Fibroblast of skin of right quadriceps (primary cell): ENCODE measurements at regions not wholly inside any gene's neighbourhood (a gene's known extent, or its start where the extent isn't known, plus 50 kb on each side); places are given as distances from the start of the nearest gene placed in this dataset.
"Not testable (repeated sequence)": the region's sequence is repeated elsewhere in the genome, so short reads cannot be mapped to it uniquely, and the experiment has no call there.

Source experiments
- DNase-seq: peaks from one replicate; pipeline ENCODE4 v3.0.0-alpha.2; 2013

DNA sequence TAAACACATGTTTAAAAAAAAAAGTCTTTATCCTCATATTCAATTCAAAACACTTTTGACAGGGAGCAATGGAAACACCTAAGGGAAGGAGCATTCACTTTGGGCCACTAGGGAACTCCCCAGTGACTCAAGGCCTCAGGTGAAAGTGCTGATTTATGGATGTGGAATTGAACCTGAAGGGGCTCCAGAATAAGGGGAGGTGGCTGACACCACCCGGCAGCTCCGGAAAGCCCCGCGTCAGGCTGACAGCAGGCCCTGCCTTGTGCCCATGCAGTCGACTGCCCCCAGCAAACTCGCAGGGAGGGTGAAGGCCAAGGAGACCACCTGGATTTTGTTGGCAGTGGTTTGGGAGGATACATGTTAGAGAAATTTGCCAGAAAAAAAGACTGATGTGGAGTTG is 275.3 kb upstream of the NCKAP5 start:
- DNase-seq = no peak

DNA sequence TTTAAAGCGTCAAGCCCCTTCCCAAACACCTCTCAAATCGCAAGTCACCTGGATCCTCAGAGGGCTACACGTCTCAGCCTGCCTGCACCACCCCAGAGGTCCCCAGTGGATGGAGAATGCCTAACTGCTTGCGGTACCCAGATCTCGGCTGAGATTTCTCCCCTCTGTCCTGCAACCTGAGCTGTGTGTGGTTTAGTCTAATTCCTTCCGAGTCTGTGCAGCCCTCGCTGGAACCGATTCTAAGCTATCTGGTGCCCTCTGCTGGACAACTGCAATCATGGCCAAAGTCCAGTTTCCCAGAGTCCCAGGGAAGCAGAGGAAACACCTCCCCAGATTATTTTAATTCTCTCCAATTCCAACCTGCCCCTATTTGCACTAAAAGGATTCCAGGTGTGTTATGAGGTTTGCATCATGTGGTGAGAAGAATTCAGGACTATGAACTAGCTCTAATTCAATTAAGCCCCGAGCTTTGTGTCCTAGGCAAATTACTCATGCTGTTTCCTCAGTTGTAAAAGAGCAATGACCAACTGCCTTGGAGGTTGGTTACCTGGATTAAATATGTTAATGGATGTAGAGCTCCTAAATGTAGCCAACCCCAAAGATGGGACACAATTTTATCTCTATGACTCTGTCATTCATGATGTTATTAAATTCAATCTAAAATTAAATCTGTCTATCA is 276.1 kb upstream of the NCKAP5 start:
- DNase-seq = peak; percentile 83

DNA sequence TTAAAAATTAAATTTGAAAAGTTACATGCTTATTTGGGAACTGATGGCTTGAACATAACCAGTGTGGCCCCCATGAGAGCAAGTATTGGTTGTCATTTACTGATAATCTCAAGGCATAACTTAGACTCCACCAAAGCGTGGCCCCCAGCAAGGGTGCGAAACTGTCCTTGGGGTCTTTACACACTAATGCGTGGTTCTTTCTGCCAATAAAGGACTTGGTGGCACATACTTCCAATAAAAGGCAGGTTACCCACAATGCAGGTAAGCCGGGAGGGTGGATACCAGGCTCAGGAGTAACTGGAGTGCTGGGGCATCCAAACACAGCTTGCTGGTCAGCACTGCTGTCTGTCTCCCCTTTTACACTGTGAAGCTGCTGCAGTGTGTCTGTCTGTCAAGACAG is 278.2 kb upstream of the NCKAP5 start:
- DNase-seq = no peak

DNA sequence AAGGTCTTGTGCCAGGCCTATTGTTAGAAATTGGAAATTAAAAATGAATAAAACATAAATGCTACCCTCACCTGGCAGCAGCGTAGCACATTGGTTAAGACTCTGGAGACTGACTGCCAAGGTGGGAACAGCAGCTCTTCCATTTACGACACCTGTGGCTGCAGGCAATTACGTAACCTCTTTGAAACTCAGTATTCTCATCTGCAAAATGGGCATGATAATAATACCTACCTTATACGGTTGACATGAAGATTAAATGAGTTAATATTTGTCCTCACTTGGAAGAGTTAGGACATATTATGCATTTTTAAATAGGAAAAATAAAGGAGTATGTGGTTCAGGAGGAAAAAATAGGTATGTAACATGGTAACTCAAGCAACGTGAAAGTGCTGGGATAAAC is 279.3 kb upstream of the NCKAP5 start:
- no peak for DNase-seq

DNA sequence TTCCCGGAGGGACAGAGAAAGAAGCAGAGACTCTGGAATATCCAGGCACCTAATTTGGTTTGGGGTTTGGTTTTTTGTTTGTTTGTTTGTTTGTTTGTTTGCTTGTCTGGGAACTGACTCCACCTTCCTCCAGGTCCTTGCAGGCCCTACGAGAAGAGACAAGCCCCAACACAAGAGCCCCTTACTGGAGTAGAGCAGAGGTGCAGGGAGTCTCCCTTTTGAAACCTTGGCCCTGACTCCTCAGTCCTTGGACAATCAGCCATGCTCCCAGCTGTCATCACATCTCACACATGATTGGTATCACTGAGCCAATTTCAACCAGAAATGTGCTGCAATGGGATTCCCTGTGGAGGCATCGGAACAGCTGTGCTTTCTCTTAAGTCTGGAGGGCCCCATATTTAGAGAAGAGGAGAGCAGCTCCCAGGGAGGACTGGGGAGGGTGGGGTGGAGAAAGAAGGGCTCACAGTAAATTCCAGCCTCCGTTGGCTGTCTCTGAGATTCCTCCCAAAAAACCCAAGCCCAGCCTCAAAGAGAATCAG is 279.9 kb upstream of the NCKAP5 start:
- no peak for DNase-seq

DNA sequence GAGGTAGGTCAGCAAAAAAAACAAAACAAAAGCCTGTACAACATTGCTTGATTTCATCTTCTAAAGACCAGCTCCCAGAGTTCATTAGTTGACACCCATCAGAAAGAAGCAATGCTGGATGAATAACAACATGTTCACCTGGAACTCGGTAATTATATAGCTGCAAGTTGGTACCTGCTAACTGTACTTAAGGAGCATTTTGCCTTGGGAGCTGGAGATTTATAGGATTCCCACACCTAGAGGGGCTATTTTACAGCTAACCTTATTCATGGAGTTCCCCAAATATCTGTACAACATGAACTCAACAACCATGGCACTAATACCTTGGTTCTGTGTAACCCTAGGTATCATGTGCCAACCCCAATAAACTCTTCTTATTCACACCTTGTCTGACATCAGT is 281.1 kb upstream of the NCKAP5 start:
- DNase-seq = no peak

DNA sequence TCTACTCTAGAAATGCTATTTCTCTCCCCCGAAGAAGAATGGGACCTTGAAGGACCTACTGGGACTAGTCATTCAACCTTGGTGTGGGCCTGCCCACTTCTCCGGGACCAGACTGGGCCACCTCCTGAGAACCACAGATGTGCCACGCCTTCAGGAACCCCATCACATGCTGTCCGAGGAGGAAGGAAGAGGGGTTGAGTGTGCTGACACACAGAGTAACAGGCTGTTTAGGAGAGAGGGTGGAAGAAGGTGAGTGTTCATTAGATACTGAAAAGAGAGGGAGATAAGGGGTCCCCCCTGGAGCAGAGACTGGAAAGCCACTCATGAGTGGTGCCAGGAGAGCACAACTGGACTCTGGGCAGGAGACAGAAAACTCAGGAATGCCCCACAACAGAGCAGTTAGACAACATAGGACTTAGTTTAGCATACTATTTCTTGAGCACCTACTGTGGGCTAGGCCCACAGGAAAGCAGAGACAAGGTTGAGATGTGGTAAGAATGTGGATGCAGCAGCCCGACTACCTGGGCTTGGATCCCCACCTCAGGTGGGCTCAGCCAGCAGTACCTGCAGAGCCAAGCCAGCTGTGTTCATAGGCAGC is 286.4 kb upstream of the NCKAP5 start:
- no peak for DNase-seq

DNA sequence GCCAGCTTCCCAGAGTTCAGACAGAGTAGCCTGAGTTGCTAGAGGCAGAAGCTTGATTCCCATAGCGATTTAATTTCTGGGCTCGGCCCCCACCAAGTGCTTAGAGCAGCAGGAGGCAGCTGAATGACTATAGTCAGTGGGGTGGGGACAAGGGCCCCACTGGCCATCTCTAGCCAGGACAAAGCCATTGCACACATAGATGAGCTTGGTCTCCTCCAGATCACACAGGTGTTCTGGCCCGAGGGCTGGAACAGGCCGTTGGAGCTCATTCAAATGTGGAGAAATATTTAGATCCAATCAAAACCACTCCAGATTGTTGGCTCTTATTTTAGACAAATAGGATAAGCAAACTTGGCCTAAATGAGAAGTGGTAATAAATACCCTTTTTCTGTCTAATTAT is 287.3 kb upstream of the NCKAP5 start:
- no peak for DNase-seq

DNA sequence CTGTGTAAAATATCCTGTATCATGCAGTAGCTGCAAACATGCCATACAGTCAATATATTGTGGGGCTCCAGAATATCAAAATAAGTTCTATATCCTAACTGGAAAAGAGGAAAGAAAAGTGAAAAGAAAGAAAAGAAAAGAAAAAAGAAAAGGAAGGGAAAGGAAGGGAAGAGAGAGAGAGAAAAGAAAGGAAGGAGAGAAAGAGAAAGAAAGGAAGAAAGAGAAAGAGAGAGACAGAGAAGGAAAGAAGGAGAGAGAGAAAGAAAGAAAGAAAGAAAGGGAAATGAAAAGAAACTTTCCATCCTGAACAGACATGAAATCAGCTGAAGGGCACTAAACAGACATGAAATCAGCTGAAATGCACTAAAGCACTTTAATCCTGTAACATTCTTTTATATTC is 288.4 kb upstream of the NCKAP5 start:
- DNase-seq = no peak

DNA sequence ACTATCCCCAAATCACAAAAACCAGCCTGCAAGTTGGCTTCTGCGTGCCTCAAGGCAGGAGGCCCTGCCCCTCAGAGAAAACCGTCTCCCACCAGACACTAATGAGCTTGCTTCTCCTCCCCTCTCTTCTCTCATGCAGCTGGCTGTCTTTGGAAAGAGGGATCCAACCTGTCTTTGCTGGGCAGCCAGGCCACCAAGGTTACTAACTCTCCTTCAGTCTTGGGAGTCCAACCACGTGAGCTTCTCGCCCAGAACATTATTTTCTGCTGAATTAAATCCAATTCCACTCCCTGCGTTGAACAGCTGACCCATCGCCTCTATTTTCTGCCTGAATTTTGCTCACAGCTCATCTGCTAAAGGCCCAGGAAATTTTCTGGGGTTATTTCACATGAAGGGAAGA is 291.3 kb upstream of the NCKAP5 start:
- no peak for DNase-seq

DNA sequence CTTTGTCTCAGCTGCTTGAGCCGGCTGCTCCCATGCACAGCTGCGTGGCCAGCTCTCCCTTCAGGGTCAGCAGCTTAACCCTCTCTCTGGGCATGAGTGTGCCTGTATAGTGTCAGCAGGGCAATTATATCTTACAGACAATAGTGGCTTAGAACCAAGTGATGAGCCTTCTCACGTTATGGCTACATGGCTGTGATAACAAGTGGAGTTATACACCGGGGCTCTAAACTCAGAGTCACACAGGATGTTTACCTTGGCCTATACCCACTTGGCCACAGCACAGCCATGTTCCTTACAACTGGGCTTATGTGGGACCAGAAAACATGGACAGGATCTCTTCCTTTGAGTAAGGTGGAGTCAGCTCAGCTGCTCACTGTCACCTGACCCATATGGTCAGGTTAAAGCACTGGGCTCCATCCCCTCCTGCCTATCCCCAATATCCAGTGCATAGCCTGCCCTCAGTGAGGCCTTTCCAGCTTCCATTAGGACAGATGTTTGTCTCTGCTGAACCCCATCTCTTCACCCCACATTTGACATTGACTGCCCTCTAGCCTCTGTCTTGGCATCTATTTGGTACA is 294.2 kb upstream of the NCKAP5 start:
- no peak for DNase-seq

DNA sequence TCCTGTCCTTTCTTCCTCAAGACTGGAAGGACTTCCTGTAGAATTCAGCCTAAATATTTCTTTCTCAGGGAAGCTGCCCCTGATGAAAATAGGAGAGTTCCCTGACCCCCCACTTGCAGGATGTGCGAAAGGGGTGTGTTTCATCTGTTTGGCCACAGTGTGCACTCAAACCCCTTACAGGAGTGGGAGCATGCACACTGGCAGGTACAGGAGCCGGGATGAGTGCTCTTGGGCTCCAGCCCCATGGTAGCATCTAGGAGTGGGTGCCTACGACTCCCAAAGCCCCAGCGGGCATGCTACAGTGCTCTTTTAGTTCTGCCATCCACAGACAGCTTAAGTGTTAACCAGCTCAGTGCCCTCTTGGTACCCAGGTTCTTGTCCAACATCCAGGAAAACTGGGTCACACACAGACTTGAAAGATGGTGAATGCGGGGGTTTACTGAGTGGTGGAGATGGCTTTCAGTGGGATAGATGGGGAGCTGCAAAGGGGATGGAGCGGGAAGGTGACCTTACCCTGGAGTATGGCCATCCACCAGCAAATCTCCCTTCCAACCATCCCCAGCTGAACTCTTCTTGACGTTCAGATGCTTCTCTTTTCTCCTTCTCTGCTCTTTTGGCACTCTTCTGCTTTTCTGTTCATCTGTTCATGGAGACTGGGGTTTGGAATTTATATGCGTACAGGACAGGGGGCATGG is 295.0 kb upstream of the NCKAP5 start:
- DNase-seq = no peak

DNA sequence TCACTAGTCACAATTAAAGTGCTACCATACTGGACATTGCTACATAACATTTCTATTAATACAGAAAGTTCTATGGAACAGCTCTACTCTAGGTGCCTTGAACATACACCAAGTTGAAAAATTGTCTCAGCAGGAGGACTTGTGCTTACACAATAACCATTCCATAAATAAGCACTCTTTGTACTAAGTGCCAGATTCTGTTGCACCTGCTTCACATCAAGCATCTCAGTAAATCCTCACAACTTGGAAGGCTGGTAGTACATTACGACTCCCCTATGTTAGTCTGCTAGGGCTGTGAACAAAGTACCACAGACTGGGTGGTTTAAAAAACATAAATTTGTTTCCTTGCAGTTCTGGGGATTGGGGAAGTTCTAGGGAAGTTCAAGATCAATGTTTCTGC is 296.9 kb upstream of the NCKAP5 start:
- no peak for DNase-seq

DNA sequence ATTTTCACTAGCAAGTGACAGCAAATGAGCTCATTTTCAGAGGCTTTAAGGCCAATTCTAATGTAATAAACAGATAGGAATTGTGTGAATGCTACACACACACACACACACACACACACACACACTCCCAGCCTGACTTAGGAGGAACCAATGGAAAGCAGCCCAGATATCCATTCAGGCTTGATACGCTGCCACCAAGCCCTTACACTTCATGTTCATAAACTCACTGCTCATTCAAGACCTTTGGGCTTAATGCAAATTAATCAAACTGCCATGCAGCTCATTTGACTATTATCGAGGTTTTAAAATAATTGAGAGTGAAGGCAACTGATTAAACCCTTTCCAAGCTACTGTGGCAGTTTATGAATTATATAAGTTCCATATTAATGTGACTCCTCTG is 298.9 kb upstream of the NCKAP5 start:
- DNase-seq = no peak

DNA sequence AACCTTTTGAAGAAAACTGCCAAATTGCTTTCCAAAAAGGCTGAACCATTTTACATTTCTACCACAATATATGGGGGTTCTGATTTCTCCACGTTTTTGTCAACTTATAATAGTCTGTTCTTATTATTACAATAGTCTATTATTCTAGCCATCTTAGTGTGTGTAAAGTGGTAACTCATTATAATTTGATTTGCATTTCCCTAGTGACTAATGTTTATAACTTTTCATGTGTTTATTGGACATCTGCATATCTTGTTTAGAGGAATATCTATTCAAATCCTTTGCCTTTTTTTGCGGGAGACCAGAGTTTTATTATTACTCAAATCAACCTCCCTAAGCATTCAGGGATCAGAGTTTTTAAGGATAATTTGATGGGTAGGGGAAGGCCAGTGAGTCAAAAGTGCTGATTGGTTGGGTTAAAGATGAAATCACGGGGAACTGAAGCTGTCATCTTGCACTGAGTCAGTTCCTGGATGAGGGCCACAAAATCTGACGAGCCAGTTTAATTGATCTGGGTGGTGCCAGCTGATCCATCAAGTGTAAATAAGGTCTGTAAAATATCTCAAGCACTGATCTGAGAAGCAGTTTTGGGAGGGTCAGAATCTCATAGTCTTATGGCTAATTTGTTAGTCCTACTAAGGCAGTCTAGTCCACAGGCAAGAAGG is 303.4 kb upstream of the NCKAP5 start:
- peak; percentile 11 for DNase-seq

DNA sequence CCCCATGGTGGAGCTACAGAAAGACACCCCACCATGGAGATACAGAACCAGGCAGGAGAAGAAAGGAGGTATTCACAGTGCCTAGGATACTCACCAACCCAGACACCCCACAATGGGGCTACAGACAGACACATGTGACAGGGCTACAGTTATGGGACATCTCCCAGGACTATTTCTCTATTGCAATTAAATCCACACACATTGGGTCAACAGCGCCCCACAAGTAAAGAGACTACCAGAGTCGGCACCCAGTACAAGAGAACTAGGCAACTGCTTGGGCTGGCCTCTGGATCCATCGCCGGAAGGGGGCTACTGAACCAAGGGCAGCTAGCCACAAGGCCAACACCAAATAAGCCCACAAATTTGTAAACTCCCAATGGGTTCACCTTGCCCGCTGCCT is 310.1 kb upstream of the NCKAP5 start:
- no peak for DNase-seq

DNA sequence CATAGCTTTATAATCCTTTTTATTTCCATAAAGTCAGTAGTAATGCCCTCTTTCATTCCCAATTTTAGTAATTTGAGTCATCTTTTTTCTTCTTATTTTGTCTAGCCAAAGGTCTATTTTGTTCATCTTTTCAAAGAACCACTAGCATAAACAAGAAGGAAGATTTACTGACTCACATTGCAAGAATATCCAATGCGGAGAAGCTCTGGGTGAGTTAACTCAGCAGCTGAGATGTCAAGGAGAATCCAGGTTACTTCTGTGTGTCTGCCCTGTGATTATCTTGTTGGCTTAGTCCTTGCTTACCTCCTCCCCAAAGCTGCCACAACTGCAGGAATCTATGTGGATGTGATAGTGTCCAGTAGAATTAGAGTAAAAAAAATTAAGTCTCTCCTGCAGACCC is 311.4 kb upstream of the NCKAP5 start:
- DNase-seq = no peak

DNA sequence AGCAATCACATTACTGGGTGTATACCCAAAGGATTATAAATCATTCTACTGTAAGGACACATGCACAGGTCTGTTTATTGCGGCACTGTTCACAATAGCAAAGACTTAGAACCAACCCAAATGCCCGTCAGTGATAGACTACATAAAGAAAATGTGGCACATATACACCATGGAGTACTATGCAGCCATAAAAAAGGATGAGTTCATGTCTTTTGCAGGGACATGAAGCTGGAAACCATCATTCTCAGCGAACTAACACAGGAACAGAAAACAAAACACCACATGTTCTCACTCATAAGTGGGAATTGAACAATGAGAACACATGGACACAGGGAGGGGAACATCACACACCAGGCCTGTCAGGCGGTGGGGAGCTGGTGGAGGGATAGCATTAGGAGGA is 313.9 kb upstream of the NCKAP5 start:
- DNase-seq = not testable (repeated sequence)

DNA sequence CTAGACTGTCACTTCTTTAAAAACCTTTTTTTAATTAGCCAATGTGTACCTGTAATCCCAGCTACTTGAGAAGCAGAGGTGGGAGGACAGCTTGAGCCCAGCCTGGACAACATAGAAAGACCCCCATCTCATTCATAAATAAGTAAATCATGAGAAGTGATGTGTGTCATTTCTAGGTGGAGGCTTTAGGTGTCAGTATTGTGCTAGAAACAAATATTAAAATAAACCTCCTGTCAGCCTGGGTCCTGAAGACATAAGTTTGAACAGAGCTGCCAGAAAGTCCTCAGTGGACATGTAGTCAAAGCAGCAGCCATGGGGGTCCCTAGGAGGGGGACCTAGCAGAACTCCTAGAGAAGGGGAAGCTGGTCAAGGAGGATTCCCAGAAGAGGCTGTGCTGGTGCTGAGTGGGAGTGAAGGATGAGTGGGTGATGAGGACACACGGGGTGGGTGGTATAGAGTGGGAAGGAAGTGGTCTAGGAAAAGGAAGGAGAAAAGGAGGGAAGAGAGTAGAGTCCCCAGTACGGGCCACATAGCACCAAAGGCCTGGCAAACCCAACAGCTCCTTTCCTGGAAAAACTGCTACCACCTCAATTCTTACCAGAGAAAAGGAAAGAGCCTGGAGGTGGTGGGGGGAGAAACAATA is 316.6 kb upstream of the NCKAP5 start:
- peak; percentile 5 for DNase-seq

DNA sequence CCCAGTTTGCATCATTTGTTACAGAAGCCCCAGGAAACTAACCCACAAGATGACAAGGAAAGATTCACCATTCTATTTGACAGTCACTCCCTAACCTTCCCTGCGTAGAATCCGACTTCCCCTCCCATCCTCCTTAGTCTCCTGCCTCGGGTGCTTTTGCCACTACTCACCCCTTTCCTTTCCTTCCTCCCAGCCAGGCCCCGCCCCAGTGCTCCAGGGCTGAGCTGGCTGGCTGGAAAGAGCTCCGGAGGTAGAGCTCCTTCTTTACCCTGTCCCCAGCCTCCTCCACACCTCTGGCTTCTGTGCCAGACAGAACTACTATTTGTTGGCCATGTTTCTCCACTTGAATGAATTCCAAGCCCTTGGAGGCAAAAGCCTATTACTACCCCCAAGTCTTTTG is 317.6 kb upstream of the NCKAP5 start:
- no peak for DNase-seq

DNA sequence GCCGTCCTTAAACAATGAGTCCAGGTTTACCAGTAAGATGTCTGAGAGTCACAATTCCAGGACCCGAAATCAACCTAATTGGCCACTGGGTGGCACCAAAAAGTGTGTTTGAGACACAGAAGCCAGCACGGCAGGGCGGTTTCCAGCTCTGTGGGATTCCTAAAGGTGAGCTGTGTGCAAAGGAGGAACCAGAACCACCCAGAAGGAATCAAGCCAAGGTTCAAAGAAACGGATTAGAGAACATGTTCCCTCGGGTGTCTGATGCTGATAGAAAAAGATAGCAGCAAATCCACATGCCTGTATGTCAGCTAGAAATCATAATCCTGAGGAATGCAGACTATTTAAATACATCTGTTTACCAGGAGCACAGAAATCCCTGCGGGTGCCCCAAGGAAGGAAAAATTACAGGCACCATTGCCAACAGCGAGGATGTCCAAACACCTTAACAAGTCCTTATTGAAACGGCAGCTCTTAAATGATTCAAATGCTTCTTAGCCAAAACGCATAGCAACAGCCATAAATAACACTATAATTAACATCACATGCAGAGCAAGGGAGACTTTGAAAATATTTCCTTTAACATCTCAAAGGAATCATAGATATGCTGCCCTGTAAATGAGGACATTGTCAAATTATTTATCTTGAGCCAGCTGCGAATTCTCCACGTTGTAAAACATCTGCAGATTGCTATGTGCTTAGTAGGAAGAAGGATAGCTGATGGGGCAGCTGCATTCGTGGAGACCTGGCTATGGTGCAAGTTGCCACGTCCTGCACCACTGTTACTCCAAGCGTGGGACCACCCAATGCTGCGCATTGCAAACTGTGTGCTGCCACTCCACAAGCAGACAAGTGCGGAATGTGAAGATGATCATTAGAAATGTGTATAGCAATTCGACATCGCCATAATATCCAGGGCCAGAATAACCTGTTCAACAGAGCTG is 318.7 kb upstream of the NCKAP5 start:
- DNase-seq = peak; percentile 85

DNA sequence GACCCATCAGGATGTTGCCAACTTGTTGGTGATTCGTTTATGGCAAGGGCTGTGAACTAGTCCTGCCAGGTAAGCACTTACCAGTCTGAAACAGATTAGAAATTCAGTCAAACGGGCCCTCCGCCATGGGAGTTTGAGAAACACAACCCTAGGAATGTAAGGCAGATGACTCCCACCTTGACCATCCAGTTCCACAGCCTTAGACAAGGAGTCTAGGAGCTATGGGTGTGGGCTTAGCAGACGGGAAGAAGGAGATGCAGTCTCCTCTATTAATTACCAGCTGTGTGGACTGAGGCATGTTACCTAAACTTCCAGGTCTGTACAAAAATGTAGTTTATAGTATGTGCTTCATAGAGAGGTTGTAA is 319.4 kb upstream of the NCKAP5 start:
- no peak for DNase-seq
